SK-N-MC (cell line): ENCODE measurements at regions not wholly inside any gene's neighbourhood (a gene's known extent, or its start where the extent isn't known, plus 50 kb on each side); places are given as distances from the start of the nearest gene placed in this dataset.

ENCODE experiments used
- EZH2 ChIP-seq: fragments of 200-600 bp; sonication (generic); IDR thresholded peaks from one replicate; pipeline ENCODE4 v1.6.1; 2017; ENCODE audit warnings: antibody characterized with exemption
- FOXP2 ChIP-seq: optimal IDR thresholded peaks from 2 replicates; pipeline ENCODE3; 2011; ENCODE audit warnings: mild to moderate bottlenecking, moderate library complexity; ENCODE audit not compliant: insufficient read depth; ENCODE audit errors: extremely low read length, control extremely low read depth
- POLR2AphosphoS5 ChIP-seq: IDR thresholded peaks from 2 replicates; pipeline ENCODE4 v1.6.1; 2012; ENCODE audit warnings: mild to moderate bottlenecking, low read depth, low read length, borderline replicate concordance

DNA sequence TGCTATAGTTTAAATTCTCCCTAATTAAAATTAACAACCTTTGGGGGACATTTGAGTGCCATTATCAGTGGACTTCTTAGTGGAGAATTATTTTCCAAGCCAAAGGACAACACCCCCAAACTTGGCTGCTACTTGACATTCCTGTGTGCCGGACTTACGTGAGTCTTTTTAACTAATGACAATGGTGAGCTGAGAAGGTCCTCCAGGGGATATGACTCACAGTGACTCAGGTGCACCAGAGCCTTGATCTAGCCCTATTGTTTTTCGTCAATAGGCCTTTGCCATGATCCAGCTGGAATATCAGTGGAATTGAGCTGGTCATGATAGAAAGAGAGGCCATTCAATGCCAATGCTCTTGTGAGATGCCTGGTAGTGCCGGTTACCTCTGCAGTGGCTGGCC, 118.1 kb upstream of the CXCR4 start:
- TF ChIP-seq EZH2 = no peak
- no peak for TF ChIP-seq POLR2AphosphoS5
- TF ChIP-seq FOXP2 = no peak
